GM13977 (cell line): ENCODE measurements at regions not wholly inside any gene's neighbourhood (a gene's known extent, or its start where the extent isn't known, plus 50 kb on each side); places are given as distances from the start of the nearest gene placed in this dataset.
"Not testable (repeated sequence)": the region's sequence is repeated elsewhere in the genome, so short reads cannot be mapped to it uniquely, and the experiment has no call there.

Experiments
- DNase-seq: peaks from one replicate; pipeline ENCODE4 v3.0.0; 2012; ENCODE audit warnings: low spot score
- in situ Hi-C: fragments of 300-500 bp; cut with MboI; formaldehyde crosslinking; loops from one replicate; pipeline ENCODE4 v1.12.0; 2022; ENCODE audit warnings: low sequenced_read_pairs, low pct_unique_long_range_greater_than_20kb, mixed read lengths, inconsistent platforms; ENCODE audit not compliant: unreplicated experiment
- TF ChIP-seq, protein P1 (sequence below): IDR thresholded peaks from 2 replicates; pipeline ENCODE4 v1.5.1; 2012; ENCODE audit warnings: mild to moderate bottlenecking, control low read depth; ENCODE audit not compliant: insufficient read depth; ENCODE audit errors: extremely low read depth, missing control alignments

DNA sequence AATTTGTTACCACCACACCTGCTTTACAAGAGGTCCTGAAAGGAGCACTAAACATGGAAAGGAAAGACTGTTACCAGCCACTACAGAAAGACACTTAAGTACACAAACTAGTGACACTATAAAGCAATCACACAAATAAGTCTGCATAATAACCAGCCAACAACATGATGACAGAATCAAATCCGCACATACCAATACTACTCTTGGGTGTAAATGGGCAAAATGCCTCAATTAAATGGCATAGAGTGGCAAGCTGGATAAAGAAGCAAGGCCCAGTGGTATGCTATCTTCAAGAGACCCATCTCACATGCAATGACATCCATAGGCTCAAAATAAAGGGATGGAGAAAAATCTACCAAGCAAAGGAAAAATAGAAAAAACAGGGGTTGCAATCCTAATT lies 106.8 kb upstream of the PRR23C start:
- TF ChIP-seq, protein P1, sequence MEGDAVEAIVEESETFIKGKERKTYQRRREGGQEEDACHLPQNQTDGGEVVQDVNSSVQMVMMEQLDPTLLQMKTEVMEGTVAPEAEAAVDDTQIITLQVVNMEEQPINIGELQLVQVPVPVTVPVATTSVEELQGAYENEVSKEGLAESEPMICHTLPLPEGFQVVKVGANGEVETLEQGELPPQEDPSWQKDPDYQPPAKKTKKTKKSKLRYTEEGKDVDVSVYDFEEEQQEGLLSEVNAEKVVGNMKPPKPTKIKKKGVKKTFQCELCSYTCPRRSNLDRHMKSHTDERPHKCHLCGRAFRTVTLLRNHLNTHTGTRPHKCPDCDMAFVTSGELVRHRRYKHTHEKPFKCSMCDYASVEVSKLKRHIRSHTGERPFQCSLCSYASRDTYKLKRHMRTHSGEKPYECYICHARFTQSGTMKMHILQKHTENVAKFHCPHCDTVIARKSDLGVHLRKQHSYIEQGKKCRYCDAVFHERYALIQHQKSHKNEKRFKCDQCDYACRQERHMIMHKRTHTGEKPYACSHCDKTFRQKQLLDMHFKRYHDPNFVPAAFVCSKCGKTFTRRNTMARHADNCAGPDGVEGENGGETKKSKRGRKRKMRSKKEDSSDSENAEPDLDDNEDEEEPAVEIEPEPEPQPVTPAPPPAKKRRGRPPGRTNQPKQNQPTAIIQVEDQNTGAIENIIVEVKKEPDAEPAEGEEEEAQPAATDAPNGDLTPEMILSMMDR = no peak
- in situ Hi-C loops = no loop called here
- no peak for DNase-seq

DNA sequence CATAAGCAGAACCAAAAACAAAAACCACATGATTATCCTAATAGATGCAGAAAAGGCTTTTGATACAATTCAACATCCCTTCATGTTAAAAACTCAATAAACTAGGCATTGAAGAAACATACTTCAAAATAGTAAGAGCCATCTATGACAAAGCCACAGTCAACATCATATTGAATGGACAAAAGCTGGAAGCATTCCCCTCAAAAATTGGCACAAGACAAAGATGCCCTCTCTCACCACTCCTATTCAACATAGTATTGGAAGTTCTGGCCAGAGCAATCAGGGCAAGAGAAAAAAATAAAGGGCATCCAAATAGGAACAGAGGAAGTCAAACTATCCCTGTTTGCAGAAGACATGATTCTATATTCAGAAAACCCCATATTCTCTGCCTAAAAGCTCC lies 108.7 kb upstream of the PRR23C start:
- in situ Hi-C loops = not testable (repeated sequence)

DNA sequence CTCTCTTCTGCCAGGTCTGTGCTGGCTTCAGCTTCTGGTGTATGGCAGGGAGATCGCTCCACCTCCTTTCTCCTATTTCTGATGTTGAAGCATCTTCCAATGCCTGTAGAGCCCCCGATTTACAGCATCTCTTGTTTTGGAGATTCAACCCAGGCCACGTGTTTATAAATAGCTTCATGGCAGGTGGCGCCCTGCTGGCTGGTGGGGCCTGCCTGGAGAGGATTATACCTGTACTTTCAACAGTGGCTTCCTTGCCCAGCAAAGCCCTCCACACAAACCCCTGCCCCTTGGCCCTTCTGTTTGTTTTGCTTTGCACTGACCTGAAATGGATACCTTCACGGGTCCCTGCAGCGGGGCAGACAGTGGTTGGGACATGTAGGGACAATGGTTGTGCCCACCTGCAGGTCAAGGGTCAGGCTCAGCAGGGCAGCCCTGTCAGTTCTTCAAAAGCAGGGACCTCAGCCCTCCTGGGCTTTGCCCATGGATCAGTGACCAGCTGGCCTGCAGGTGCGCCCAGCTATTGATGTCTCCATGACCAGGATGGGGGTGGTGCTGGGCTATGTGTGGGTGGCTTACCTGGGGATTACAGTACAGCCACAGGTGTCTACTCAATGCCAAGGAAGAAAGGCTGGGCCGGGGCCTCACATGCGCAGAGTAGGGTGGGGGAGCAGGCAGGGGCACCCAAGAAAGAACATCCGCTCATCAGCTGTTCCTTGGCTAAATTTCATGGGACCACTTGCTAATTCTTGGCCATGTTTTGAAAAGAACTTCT lies 112.7 kb upstream of the PRR23C start:
- in situ Hi-C loops = no loop called here
- TF ChIP-seq, protein P1 = no peak
- DNase-seq = no peak

More for the DNA sequence above, 108.7 kb upstream of the PRR23C start:
- DNase-seq = not testable (repeated sequence)

DNA sequence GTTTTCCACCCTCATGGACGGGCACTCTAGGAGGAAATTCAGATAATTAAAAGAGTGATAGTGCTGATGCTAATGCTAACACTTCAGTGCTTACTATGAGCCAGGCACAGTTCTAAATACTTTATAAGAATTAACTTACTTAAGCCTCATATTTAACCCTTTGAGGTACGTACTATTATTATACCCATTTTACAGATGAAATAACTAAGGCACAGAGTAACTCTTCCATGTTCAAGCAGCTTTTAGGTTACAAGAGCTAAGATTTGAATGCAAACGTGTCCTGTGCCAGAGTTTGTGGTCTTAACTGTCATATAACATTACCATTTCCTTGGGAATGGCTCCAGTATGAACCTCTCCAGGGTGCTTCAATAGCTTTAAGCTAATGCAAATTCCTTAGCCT lies 114.7 kb upstream of the PRR23C start:
- in situ Hi-C loops = no loop called here
- no peak for DNase-seq
- TF ChIP-seq, protein P1 = no peak

DNA sequence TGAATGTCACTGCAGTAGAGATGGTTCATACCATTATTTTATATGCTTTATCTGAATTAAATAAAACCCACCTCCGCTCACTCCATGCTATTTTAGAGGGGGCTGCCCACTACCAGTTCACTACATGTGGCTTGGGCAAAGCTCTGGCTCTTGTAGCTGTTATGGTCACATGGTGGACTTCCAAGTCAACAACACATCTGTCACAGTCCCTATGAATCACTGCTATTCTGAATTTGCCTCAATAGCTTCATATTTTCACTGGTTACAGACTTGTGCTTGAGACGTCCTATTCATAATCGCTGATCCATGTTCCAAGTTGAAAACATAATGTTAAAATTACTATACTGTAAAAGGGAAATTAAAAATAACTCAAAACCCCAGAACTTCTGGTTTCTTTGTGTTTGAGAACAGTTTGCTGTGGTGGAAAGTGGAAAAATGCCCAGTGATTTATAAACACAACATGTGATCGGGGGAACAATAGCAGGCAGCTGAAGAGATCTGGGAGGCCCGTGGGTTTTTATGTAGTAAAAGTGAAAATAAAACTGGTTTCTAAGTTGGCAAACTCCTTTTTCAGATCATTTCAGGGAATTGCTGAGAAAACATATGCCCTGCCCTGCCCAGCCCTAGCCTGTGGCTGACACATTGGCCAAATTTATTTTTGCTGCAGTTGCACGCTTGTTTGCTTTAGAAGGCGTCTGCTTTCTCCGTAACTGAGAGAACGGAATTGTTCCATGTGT lies 128.8 kb upstream of the PRR23C start:
- DNase-seq = no peak

DNA sequence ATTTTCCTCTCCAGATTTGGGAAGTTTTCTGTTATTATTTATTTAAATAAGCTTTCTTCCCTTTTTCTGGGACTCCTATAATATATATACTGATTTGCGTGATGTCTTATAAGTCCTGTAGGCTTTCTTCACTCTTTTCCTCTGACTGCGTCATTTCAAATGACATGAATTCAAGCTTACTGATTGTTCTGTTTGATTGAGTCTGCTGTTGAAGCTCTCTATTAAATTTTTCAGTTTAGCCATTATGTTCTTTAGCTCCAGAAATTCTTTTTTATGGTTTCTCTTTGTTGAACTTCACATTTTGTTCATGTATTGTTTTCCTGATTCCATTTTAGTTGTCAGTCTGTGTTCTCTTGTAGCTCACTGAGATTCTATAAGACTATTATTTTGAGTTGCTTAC lies 135.8 kb upstream of the PRR23C start:
- TF ChIP-seq, protein P1 = no peak
- DNase-seq = no peak
- in situ Hi-C loops = no loop called here

More for the DNA sequence above, 128.8 kb upstream of the PRR23C start:
- in situ Hi-C loops = no loop called here
- TF ChIP-seq, protein P1 = no peak

DNA sequence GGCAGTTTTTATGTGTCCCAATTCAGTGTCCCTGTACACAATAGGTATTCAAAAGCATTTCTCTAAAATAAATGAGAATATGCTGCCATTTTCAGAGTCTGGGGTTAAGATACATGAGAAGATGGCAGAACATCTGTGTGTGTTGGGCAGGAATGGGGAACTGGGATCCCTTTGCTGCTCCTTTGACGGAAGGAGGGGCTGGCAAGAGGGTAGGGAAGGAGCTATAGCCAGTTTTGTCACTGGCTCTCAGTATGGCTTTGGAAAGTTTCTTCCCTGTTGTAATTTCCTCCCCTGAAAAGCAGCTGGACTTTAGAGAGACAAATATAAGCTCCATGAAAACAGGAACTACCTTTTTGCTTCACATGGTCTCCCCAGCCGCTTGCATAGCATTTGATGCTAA lies 137.5 kb upstream of the PRR23C start:
- DNase-seq = no peak
- TF ChIP-seq, protein P1 = no peak
- in situ Hi-C loops = no loop called here
